ENCODE measurements at regions not wholly inside any gene's neighbourhood (a gene's known extent, or its start where the extent isn't known, plus 50 kb on each side); places are given as distances from the start of the nearest gene placed in this dataset.
A peak's percentile ranks its signal among the peaks of the same experiment; 100 is the strongest.

DNA sequence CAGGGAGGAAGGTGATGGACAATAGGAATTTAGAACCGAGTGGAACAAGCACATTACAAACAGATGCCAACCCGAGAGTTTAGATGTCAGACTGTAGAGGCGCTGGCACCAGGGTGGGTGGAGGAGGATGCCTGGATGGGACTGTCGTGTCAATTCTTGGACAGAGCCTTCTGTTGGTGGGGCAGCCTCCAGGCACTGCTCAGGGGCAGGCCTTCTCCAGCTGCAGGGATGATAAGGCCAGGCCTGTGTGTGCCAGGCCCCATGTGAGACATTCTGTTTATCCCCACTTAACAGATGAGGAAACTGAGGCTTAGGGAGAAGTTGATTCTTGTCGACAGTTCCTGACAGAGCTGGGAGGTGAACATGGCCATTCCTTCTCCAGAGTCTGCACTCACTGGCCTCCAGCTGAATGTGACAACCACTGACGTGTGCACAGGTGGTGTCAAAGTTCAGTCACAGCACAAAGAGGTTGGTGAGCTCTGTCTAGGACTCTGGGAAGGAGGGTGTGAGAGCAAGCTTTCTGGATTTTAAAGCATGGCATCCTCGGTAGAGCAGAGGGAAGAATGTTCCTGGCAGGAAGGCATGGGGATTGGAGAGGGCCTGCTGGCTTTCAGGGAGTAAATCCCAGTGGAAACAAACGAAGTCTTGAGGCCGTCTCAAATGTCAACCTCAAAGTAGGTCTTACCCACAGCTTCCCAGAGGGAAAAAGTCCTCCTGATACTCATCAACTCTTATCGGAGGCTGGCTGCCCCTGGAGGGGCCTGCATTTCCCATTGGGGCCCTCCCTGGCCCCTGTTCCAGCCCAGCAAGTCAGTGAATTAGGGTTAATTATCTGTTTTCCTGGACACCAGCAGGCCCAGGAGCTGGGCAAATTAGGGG, 52.4 kb downstream of the GLI2 start:
- H3K4me3 ChIP-seq: no peak overlapping the region
- TF ChIP-seq EP300 (IDR thresholded peaks at IDR 0.05): no peak
- no peaks in the 10 kb centered on the region for H3K36me3 ChIP-seq
- no peaks in the 10 kb centered on the region for H3K27me3 ChIP-seq
- DNase-seq: no peak
- H3K27ac ChIP-seq: peak overlapping the region in 1 of 5 donors; percentile 35
- intact Hi-C loops (cut with DNase I; ENCODE audit: low total_unique reads): no loop called here
- no peaks in the 10 kb centered on the region for H3K9me3 ChIP-seq
- H3K4me1 ChIP-seq: peaks cover 3 to 29% (median 13%) of the 10 kb centered on the region in 4 donors
- WGBS, 5 donors: 60 to 72% (median 63%) methylated on average over 9 to 10 of the region's 10 CpGs

GRCh38 chr2:120791243-120791961, 55.7 kb downstream of the GLI2 start:
- TF ChIP-seq, protein P1, sequence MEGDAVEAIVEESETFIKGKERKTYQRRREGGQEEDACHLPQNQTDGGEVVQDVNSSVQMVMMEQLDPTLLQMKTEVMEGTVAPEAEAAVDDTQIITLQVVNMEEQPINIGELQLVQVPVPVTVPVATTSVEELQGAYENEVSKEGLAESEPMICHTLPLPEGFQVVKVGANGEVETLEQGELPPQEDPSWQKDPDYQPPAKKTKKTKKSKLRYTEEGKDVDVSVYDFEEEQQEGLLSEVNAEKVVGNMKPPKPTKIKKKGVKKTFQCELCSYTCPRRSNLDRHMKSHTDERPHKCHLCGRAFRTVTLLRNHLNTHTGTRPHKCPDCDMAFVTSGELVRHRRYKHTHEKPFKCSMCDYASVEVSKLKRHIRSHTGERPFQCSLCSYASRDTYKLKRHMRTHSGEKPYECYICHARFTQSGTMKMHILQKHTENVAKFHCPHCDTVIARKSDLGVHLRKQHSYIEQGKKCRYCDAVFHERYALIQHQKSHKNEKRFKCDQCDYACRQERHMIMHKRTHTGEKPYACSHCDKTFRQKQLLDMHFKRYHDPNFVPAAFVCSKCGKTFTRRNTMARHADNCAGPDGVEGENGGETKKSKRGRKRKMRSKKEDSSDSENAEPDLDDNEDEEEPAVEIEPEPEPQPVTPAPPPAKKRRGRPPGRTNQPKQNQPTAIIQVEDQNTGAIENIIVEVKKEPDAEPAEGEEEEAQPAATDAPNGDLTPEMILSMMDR (IDR thresholded peaks at IDR 0.05): no peak
- no peak for TF ChIP-seq POLR2AphosphoS5 (IDR thresholded peaks at IDR 0.05)
- no peak for TF ChIP-seq EP300 (IDR thresholded peaks at IDR 0.05)
- Histone ChIP-seq H3K4me3 (no peak overlapping the region), H3K27ac (no peak overlapping the region), H3K36me3 (no peaks in the 10 kb centered on the region), H3K4me1 (peaks cover 0 to 17% (median 3%) of the 10 kb centered on the region in 4 donors), H3K27me3 (no peaks in the 10 kb centered on the region), H3K9me3 (no peaks in the 10 kb centered on the region)
- no peak for DNase-seq
- WGBS, 5 donors: 83 to 91% (median 88%) methylated on average over 14 of the region's 14 CpGs
- intact Hi-C loops (cut with DNase I; ENCODE audit: low total_unique reads): no loop called here

DNA sequence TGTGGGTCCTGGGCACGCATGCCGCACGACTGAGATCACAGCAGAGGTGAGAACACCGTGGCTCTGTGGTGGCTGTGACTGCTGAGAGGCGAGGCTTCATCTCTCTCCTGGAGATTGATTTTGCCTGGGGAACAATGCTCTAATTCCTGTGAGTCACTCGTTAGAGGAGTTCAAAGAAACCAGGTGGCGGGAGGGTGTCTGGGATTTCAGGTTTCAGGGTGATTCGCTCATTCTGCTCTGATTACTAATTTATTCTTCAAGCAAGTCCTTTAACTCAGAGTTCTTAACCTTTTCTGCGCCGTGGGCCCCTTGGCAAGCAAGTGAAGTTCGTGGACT, 56.3 kb downstream of the GLI2 start:
- intact Hi-C loops (cut with DNase I; ENCODE audit: low total_unique reads): no loop called here
- DNase-seq: no peak
- 65 to 78% (median 76%) methylated on average over 11 of the region's 11 CpGs for WGBS, 5 donors
- no peak overlapping the region for H3K4me3 ChIP-seq
- TF ChIP-seq POLR2A (IDR thresholded peaks at IDR 0.05) (no peak), EP300 (IDR thresholded peaks at IDR 0.05) (no peak), POLR2AphosphoS5 (IDR thresholded peaks at IDR 0.05) (no peak)
- TF ChIP-seq, protein P1 (IDR thresholded peaks at IDR 0.05): no peak
- H3K27ac ChIP-seq: no peak overlapping the region
- H3K9me3 ChIP-seq: no peaks in the 10 kb centered on the region
- H3K4me1 ChIP-seq: peaks cover 0 to 17% (median 3%) of the 10 kb centered on the region in 4 donors
- no peaks in the 10 kb centered on the region for H3K27me3 ChIP-seq
- no peaks in the 10 kb centered on the region for H3K36me3 ChIP-seq

GRCh38 chr2:120793682-120794403, 58.2 kb downstream of the GLI2 start:
- Histone ChIP-seq H3K27me3 (no peaks in the 10 kb centered on the region), H3K36me3 (no peaks in the 10 kb centered on the region), H3K27ac (no peak overlapping the region), H3K4me3 (no peak overlapping the region), H3K9me3 (no peaks in the 10 kb centered on the region), H3K4me1 (peaks cover 0 to 9% (median 0%) of the 10 kb centered on the region in 4 donors)
- TF ChIP-seq, protein P1 (IDR thresholded peaks at IDR 0.05): no peak
- WGBS, 5 donors: 83 to 89% (median 84%) methylated on average over 10 of the region's 10 CpGs
- DNase-seq: no peak
- intact Hi-C loops (cut with DNase I; ENCODE audit: low total_unique reads): no loop called here

Data from stomach (tissue), 8 donors.